ENCODE measurements at regions not wholly inside any gene's neighbourhood (a gene's known extent, or its start where the extent isn't known, plus 50 kb on each side); places are given as distances from the start of the nearest gene placed in this dataset.
"Not testable (repeated sequence)": the region's sequence is repeated elsewhere in the genome, so short reads cannot be mapped to it uniquely, and the experiment has no call there.

DNA sequence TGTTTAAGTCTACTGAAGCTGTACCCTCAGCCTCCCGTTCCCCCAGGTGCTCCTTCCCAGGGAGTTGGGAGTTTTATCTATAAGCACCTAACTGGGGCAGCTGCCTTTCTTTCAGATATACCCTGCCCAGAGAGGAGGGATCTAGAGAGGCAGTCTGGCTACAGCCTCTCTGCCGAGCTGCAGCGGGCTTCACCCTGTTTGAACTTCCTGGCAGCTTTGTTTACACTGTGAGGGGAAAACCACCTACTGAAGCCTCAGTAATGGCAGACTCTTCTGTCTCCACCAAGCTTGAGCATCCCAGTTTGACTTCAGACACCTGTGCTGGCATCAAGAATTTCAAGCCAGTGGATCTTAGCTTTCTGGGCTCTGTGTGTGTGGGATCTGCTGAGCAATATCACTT, 122.5 kb downstream of the MAGEE1 start:
- Histone ChIP-seq H3K9me2 (ENCODE audit: insufficient read depth) (no peaks in the 10 kb centered on the region), H4K20me1 (ENCODE audit: insufficient read depth) (no peaks in the 10 kb centered on the region), H2AFZ (no peak overlapping the region), H3K4me2 (ENCODE audit: unreplicated experiment) (no peak overlapping the region), H3K27ac (no peak overlapping the region), H3K4me3 (no peak overlapping the region), H3K36me3 (ENCODE audit: low read depth) (no peaks in the 10 kb centered on the region), H3K9ac (no peak overlapping the region), H3K79me2 (ENCODE audit: insufficient read depth) (no peaks in the 10 kb centered on the region), H3K9me3 (ENCODE audit: low read depth) (no peaks in the 10 kb centered on the region), H3F3A (ENCODE audit: insufficient read depth) (no peaks in the 10 kb centered on the region), H3K4me1 (ENCODE audit: insufficient read depth) (no peaks in the 10 kb centered on the region), H3K27me3 (replicated peaks; ENCODE audit: insufficient read depth) (no peaks in the 10 kb centered on the region)
- WGBS, 2 experiments (ENCODE audit: low coverage in 1 of 2, low lambda C conversion rate in 2 of 2, missing lambda C conversion rate in 2 of 2), result 54 to 55% methylated on average over 2 to 3 of the region's 3 CpGs
- DNase-seq, result no peak
- in situ Hi-C loops (cut with MboI), result no loop called here
- TF ChIP-seq EZH2 (IDR thresholded peaks at IDR 0.05; ENCODE audit: insufficient read depth, poor library complexity, severe bottlenecking), result no peak
- no peak for TF ChIP-seq EZH2phosphoT487 (IDR thresholded peaks at IDR 0.05; ENCODE audit: insufficient read depth, low read depth)

DNA sequence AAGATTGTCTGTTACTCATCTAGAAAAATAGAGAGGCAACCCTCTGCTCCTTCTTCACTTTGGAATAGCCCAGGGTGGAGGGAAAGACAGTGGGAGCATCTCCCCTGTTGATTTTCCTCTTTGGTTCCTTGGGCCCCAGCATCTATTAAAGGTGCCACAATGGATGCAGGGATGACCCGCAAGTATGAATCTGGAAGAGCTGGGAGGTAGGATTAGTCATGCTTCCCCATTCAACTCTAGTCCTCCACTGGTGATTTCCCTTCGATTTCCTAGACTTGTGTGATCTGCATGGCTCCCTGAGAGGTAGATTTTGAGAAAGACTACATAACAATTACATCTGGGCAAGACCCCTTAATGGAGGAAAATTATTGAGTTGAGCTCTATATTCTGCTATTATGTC, 127.8 kb downstream of the MAGEE1 start:
- no peaks in the 10 kb centered on the region for H3K27me3 ChIP-seq (replicated peaks; ENCODE audit: insufficient read depth)
- no peaks in the 10 kb centered on the region for H3K4me1 ChIP-seq (ENCODE audit: insufficient read depth)
- 46 to 50% methylated on average over 2 of the region's 2 CpGs for WGBS, 2 experiments (ENCODE audit: low coverage in 1 of 2, low lambda C conversion rate in 2 of 2, missing lambda C conversion rate in 2 of 2)

DNA sequence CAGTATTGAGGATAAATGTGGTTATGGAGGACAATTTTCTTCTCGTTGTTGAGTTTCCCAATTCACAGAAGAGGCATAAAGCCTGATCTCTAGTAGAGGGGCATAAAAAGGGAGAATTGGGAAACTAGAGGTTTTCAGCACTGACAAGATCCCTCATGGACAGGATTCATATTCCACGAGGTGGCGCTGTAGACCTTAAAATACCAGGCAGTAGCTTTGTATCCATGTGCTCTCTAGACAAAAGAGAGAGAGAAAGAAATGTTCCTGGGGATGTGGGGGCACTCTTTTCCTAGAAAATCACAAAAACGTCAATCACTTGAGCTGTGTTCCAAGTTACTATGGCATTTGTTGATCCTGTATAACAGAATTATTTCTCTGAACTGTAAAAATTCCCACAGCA, 128.3 kb downstream of the MAGEE1 start:
- H3F3A ChIP-seq (ENCODE audit: insufficient read depth), result no peaks in the 10 kb centered on the region
- H3K36me3 ChIP-seq (ENCODE audit: low read depth), result no peaks in the 10 kb centered on the region
- H3K27ac ChIP-seq, result no peak overlapping the region
- no peak for TF ChIP-seq EZH2 (IDR thresholded peaks at IDR 0.05; ENCODE audit: insufficient read depth, poor library complexity, severe bottlenecking)
- no peak for TF ChIP-seq EZH2phosphoT487 (IDR thresholded peaks at IDR 0.05; ENCODE audit: insufficient read depth, low read depth)
- no peaks in the 10 kb centered on the region for H3K4me1 ChIP-seq (ENCODE audit: insufficient read depth)
- DNase-seq, result peak; percentile 35
- 0 to 1% methylated on average over 4 of the region's 4 CpGs for WGBS, 2 experiments (ENCODE audit: low coverage in 1 of 2, low lambda C conversion rate in 2 of 2, missing lambda C conversion rate in 2 of 2)
- no peaks in the 10 kb centered on the region for H3K9me2 ChIP-seq (ENCODE audit: insufficient read depth)
- no peaks in the 10 kb centered on the region for H3K9me3 ChIP-seq (ENCODE audit: low read depth)
- no peak overlapping the region for H3K9ac ChIP-seq
- no peaks in the 10 kb centered on the region for H3K79me2 ChIP-seq (ENCODE audit: insufficient read depth)
- H3K4me2 ChIP-seq (ENCODE audit: unreplicated experiment), result no peak overlapping the region
- no peak overlapping the region for H2AFZ ChIP-seq
- no peaks in the 10 kb centered on the region for H4K20me1 ChIP-seq (ENCODE audit: insufficient read depth)
- H3K27me3 ChIP-seq (replicated peaks; ENCODE audit: insufficient read depth), result no peaks in the 10 kb centered on the region
- H3K4me3 ChIP-seq, result no peak overlapping the region
- in situ Hi-C loops (cut with MboI), result no loop called here

More for the DNA sequence above, 127.8 kb downstream of the MAGEE1 start:
- Histone ChIP-seq H3K9me3 (ENCODE audit: low read depth) (no peaks in the 10 kb centered on the region), H3K4me3 (no peak overlapping the region), H3K27ac (no peak overlapping the region), H3F3A (ENCODE audit: insufficient read depth) (no peaks in the 10 kb centered on the region), H3K4me2 (ENCODE audit: unreplicated experiment) (no peak overlapping the region), H3K9me2 (ENCODE audit: insufficient read depth) (no peaks in the 10 kb centered on the region), H3K36me3 (ENCODE audit: low read depth) (no peaks in the 10 kb centered on the region), H3K79me2 (ENCODE audit: insufficient read depth) (no peaks in the 10 kb centered on the region), H3K9ac (no peak overlapping the region), H4K20me1 (ENCODE audit: insufficient read depth) (no peaks in the 10 kb centered on the region), H2AFZ (no peak overlapping the region)
- in situ Hi-C loops (cut with MboI), result no loop called here
- TF ChIP-seq EZH2phosphoT487 (IDR thresholded peaks at IDR 0.05; ENCODE audit: insufficient read depth, low read depth), result no peak
- TF ChIP-seq EZH2 (IDR thresholded peaks at IDR 0.05; ENCODE audit: insufficient read depth, poor library complexity, severe bottlenecking), result no peak
- no peak for DNase-seq

DNA sequence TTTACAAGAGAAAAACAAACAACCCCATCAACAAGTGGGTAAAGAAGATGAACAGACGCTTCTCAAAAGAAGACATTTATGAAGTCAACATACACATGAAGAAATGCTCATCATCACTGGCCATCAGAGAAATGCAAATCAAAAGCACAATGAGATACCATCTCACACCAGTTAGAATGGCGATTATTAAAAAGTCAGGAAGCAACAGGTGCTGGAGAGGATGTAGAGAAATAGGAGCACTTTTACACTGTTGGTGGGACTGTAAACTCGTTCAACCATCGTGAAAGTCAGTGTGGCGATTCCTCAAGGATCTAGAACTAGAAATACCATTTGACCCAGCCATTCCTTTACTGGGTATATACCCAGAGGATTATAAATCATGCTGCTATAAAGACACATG, 137.3 kb downstream of the MAGEE1 start:
- H4K20me1 ChIP-seq (ENCODE audit: insufficient read depth); H3K4me2 ChIP-seq (ENCODE audit: unreplicated experiment); H3F3A ChIP-seq (ENCODE audit: insufficient read depth); H3K9me3 ChIP-seq (ENCODE audit: low read depth); H3K27ac ChIP-seq; H3K4me3 ChIP-seq; H3K79me2 ChIP-seq (ENCODE audit: insufficient read depth); H3K4me1 ChIP-seq (ENCODE audit: insufficient read depth); H3K9me2 ChIP-seq (ENCODE audit: insufficient read depth); in situ Hi-C loops (cut with MboI); H2AFZ ChIP-seq; DNase-seq; H3K36me3 ChIP-seq (ENCODE audit: low read depth); H3K27me3 ChIP-seq (replicated peaks; ENCODE audit: insufficient read depth); H3K9ac ChIP-seq: not testable (repeated sequence)
- WGBS, 2 experiments (ENCODE audit: low coverage in 1 of 2, low lambda C conversion rate in 2 of 2, missing lambda C conversion rate in 2 of 2), result 17 to 18% methylated on average over 5 of the region's 5 CpGs

DNA sequence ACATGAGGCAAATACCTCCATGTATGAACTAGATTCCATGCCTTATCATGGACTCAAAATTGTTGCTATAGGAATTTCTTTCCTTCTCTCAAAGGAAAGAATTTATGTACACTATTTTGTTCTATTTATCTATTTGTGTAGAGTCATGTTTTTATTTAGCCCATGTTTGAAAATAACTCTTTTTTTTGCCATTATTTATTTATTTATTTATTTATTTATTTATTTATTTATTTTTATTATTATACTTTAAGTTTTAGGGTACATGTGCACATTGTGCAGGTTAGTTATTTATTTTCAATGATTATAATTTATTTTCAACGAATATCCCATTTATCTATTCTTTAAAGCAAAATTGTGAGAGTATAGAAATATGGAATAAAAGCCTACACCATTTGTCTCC, 177.9 kb downstream of the MAGEE1 start:
- no peak overlapping the region for H2AFZ ChIP-seq
- TF ChIP-seq EZH2 (IDR thresholded peaks at IDR 0.05; ENCODE audit: insufficient read depth, poor library complexity, severe bottlenecking) (no peak), EZH2phosphoT487 (IDR thresholded peaks at IDR 0.05; ENCODE audit: insufficient read depth, low read depth) (no peak)
- no peaks in the 10 kb centered on the region for H3K36me3 ChIP-seq (ENCODE audit: low read depth)
- H3K4me3 ChIP-seq, result no peak overlapping the region
- no peak overlapping the region for H3K4me2 ChIP-seq (ENCODE audit: unreplicated experiment)
- H3K4me1 ChIP-seq (ENCODE audit: insufficient read depth), result no peaks in the 10 kb centered on the region
- no peak overlapping the region for H3K27ac ChIP-seq
- no peaks in the 10 kb centered on the region for H3K9me2 ChIP-seq (ENCODE audit: insufficient read depth)
- no peaks in the 10 kb centered on the region for H3K9me3 ChIP-seq (ENCODE audit: low read depth)
- H3F3A ChIP-seq (ENCODE audit: insufficient read depth), result no peaks in the 10 kb centered on the region
- H3K79me2 ChIP-seq (ENCODE audit: insufficient read depth), result no peaks in the 10 kb centered on the region
- no peak overlapping the region for H3K9ac ChIP-seq
- no peaks in the 10 kb centered on the region for H4K20me1 ChIP-seq (ENCODE audit: insufficient read depth)
- WGBS, 2 experiments (ENCODE audit: low coverage in 1 of 2, low lambda C conversion rate in 2 of 2, missing lambda C conversion rate in 2 of 2), result 0% methylated on average over 1 of the region's 1 CpG
- H3K27me3 ChIP-seq (replicated peaks; ENCODE audit: insufficient read depth), result no peaks in the 10 kb centered on the region
- DNase-seq, result no peak
- in situ Hi-C loops (cut with MboI), result no loop called here
